C4-2B (cell line): ENCODE measurements at regions not wholly inside any gene's neighbourhood (a gene's known extent, or its start where the extent isn't known, plus 50 kb on each side); places are given as distances from the start of the nearest gene placed in this dataset.

Experiments used
- ZFX ChIP-seq: fragments of 450-650 bp; IDR thresholded peaks from 2 replicates; pipeline ENCODE4 v1.6.1; 2017
- TF ChIP-seq, protein P1 (sequence below): fragments of 450-650 bp; conservative IDR thresholded peaks from 2 replicates; pipeline ENCODE4 v1.5.1; 2017; ENCODE audit warnings: mild to moderate bottlenecking

DNA sequence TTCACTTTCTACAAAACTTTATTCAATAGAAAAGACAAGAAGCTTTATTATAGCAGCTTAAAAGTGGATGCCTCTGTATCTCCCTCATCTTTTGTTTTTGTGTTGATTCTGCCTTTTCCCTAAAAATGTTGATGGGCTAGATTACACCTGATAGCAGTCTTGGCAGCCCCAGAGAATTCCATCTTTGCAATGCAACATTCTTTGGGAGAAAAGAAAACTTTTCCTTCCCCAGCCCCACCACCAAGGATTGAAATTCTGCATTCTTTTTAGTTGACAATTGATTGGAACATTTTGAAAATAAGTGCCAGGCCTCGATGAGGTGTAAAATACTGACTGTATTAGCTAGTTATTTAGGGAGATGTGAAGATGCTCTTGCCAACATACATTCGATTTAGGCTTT lies 306.8 kb upstream of the G2E3 start:
- TF ChIP-seq, protein P1, sequence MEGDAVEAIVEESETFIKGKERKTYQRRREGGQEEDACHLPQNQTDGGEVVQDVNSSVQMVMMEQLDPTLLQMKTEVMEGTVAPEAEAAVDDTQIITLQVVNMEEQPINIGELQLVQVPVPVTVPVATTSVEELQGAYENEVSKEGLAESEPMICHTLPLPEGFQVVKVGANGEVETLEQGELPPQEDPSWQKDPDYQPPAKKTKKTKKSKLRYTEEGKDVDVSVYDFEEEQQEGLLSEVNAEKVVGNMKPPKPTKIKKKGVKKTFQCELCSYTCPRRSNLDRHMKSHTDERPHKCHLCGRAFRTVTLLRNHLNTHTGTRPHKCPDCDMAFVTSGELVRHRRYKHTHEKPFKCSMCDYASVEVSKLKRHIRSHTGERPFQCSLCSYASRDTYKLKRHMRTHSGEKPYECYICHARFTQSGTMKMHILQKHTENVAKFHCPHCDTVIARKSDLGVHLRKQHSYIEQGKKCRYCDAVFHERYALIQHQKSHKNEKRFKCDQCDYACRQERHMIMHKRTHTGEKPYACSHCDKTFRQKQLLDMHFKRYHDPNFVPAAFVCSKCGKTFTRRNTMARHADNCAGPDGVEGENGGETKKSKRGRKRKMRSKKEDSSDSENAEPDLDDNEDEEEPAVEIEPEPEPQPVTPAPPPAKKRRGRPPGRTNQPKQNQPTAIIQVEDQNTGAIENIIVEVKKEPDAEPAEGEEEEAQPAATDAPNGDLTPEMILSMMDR, result no peak
- TF ChIP-seq ZFX, result no peak
